BJ (cell line): ENCODE measurements at regions not wholly inside any gene's neighbourhood (a gene's known extent, or its start where the extent isn't known, plus 50 kb on each side); places are given as distances from the start of the nearest gene placed in this dataset.

Experiments used
- CTCF ChIA-PET: fragments of 350-600 bp; formaldehyde crosslinking; extraction: SDS; loops from one replicate; lab custom pipeline; 2021; ENCODE audit warnings: antibody characterized with exemption, inconsistent platforms; lab: Yijun Ruan, JAX
- POLR2A ChIA-PET: fragments of 300-600 bp; sonication (Branson Sonifier 250); formaldehyde crosslinking; extraction: SDS; loops from one replicate; lab custom pipeline; 2021; ENCODE audit warnings: antibody characterized with exemption; lab: Charles Lee
- DNase-seq: peaks from one replicate; pipeline ENCODE4 v3.0.0-alpha.2; 2011; ENCODE audit warnings: low read depth
- H3K27me3 ChIP-seq: 2 replicates; pipeline ENCODE4 v1.6.0; 2011; ENCODE audit warnings: low read length; ENCODE audit not compliant: control insufficient read depth, insufficient read depth
- H3K36me3 ChIP-seq: 2 replicates; pipeline ENCODE4 v1.5.1; 2011; ENCODE audit warnings: low read length; ENCODE audit not compliant: control insufficient read depth, insufficient read depth
- H3K4me3 ChIP-seq: 2 replicates; pipeline ENCODE4 v1.5.1; 2011; ENCODE audit warnings: low read depth, mild to moderate bottlenecking, control low read depth, low read length
- TF ChIP-seq, protein P1 (sequence below): IDR thresholded peaks from 2 replicates; pipeline ENCODE4 v1.5.1; 2011; ENCODE audit warnings: low read depth, mild to moderate bottlenecking, control low read depth, inconsistent platforms, low read length, moderate library complexity; ENCODE audit not compliant: insufficient read depth

DNA sequence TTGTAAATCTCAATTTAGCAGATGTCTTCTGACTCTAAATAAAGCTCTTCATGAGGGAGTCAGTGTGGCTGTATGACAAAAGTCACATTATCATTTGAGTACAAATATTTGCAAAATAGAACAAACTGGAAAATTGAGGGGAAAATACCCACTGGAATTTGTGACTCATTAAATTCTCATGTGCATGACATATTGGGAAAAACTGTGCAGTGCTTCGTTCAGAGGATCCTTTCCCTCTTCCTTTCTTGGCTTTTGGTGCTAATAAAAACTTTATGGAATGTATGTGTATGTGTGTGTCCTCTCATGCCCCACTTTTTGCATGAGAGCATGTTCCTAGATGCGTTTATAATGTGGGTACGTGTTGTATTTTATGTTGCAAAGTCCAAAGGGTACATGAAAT lies 267.8 kb downstream of the KTN1 start:
- ChIA-PET CTCF (no interaction called here), POLR2A (no interaction called here)
- peak; percentile 60 for DNase-seq
- no peaks in the 10 kb centered on the region for H3K36me3 ChIP-seq
- TF ChIP-seq, protein P1, sequence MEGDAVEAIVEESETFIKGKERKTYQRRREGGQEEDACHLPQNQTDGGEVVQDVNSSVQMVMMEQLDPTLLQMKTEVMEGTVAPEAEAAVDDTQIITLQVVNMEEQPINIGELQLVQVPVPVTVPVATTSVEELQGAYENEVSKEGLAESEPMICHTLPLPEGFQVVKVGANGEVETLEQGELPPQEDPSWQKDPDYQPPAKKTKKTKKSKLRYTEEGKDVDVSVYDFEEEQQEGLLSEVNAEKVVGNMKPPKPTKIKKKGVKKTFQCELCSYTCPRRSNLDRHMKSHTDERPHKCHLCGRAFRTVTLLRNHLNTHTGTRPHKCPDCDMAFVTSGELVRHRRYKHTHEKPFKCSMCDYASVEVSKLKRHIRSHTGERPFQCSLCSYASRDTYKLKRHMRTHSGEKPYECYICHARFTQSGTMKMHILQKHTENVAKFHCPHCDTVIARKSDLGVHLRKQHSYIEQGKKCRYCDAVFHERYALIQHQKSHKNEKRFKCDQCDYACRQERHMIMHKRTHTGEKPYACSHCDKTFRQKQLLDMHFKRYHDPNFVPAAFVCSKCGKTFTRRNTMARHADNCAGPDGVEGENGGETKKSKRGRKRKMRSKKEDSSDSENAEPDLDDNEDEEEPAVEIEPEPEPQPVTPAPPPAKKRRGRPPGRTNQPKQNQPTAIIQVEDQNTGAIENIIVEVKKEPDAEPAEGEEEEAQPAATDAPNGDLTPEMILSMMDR = no peak
- no peak overlapping the region for H3K4me3 ChIP-seq
- H3K27me3 ChIP-seq = no peaks in the 10 kb centered on the region

GRCh38 chr14:55848964-55849363 lies 269.0 kb downstream of the KTN1 start:
- no peaks in the 10 kb centered on the region for H3K36me3 ChIP-seq
- DNase-seq = no peak
- no peak overlapping the region for H3K4me3 ChIP-seq
- no peaks in the 10 kb centered on the region for H3K27me3 ChIP-seq
- POLR2A ChIA-PET = no interaction called here
- TF ChIP-seq, protein P1 = no peak
- CTCF ChIA-PET = interaction anchor here (0.7 kb wide), 1 partner anchor 27 kb away, joined by 3 read pairs; no protein-coding TSS in a partner anchor

- TF ChIP-seq, protein P1 = no peak
- H3K27me3 ChIP-seq = no peaks in the 10 kb centered on the region
- H3K4me3 ChIP-seq = no peak overlapping the region
- POLR2A ChIA-PET = no interaction called here
- no peak for DNase-seq
- no peaks in the 10 kb centered on the region for H3K36me3 ChIP-seq
- CTCF ChIA-PET = interaction anchor here (0.7 kb wide), 1 partner anchor 26 kb away, joined by 3 read pairs; no protein-coding TSS in a partner anchor
Observed at GRCh38 chr14:55849833-55850232, 268.4 kb upstream of the PELI2 start.

- H3K4me3 ChIP-seq = no peak overlapping the region
- ChIA-PET CTCF (interaction anchor here (1.2 to 1.3 kb wide), 3 partner anchors 624 to 639 kb away, joined by 3 to 4 read pairs (median 3); no protein-coding TSS in a partner anchor), POLR2A (interaction anchor here (0.6 kb wide), 1 partner anchor 931 kb away, joined by 8 read pairs; no protein-coding TSS in a partner anchor)
- no peaks in the 10 kb centered on the region for H3K36me3 ChIP-seq
- TF ChIP-seq, protein P1 = no peak
- DNase-seq = peak; percentile 26
- H3K27me3 ChIP-seq = no peaks in the 10 kb centered on the region
Observed at GRCh38 chr14:55850825-55851241, 267.4 kb upstream of the PELI2 start.

GRCh38 chr14:55851301-55851700 lies 266.9 kb upstream of the PELI2 start:
- TF ChIP-seq, protein P1 = no peak
- no peak for DNase-seq
- CTCF ChIA-PET = interaction anchor here (1.2 to 1.3 kb wide), 3 partner anchors 623 to 639 kb away, joined by 3 to 4 read pairs (median 3); no protein-coding TSS in a partner anchor
- Histone ChIP-seq H3K27me3 (no peaks in the 10 kb centered on the region), H3K36me3 (no peaks in the 10 kb centered on the region), H3K4me3 (no peak overlapping the region)
- POLR2A ChIA-PET = interaction anchor here (0.6 kb wide), 1 partner anchor 931 kb away, joined by 8 read pairs; no protein-coding TSS in a partner anchor
